Activated CD8-positive, alpha-beta memory T cell treated with anti-CD3 and anti-CD28 coated beads, Interleukin-2, amount 50 U/mL, for 4 hours (primary cell): ENCODE measurements at regions not wholly inside any gene's neighbourhood (a gene's known extent, or its start where the extent isn't known, plus 50 kb on each side); places are given as distances from the start of the nearest gene placed in this dataset.
"Not testable (repeated sequence)": the region's sequence is repeated elsewhere in the genome, so short reads cannot be mapped to it uniquely, and the experiment has no call there.

ENCODE experiments used
- DNase-seq: peaks from one replicate; pipeline ENCODE4 v3.0.0-alpha.2; 2020

- DNase-seq, result no peak
Observed at GRCh38 chr9:29290516-29290915, 1717.2 kb upstream of the C9orf72 start.

- no peak for DNase-seq
Observed at GRCh38 chr9:29297592-29297991, 1724.3 kb upstream of the C9orf72 start.

GRCh38 chr9:29311221-29311620, 1737.9 kb upstream of the C9orf72 start:
- no peak for DNase-seq

GRCh38 chr9:29312327-29312726, 1739.0 kb upstream of the C9orf72 start:
- no peak for DNase-seq

- DNase-seq, result no peak
Observed at GRCh38 chr9:29319736-29320513, 1746.6 kb upstream of the C9orf72 start.

- no peak for DNase-seq
Observed at GRCh38 chr9:29322240-29322639, 1749.0 kb upstream of the C9orf72 start.

- no peak for DNase-seq
Observed at GRCh38 chr9:29325894-29326293, 1752.6 kb upstream of the C9orf72 start.

- DNase-seq, result no peak
Observed at GRCh38 chr9:29332789-29333188, 1759.5 kb upstream of the C9orf72 start.

GRCh38 chr9:29336281-29336680, 1763.0 kb upstream of the C9orf72 start:
- DNase-seq, result no peak

GRCh38 chr9:29339387-29339786, 1766.1 kb upstream of the C9orf72 start:
- DNase-seq, result no peak

GRCh38 chr9:29348999-29349398, 1775.7 kb upstream of the C9orf72 start:
- no peak for DNase-seq

GRCh38 chr9:29389421-29389820, 1816.1 kb upstream of the C9orf72 start:
- DNase-seq, result no peak

GRCh38 chr9:29390859-29391258, 1817.6 kb upstream of the C9orf72 start:
- DNase-seq, result no peak

GRCh38 chr9:29393064-29393463, 1819.8 kb upstream of the C9orf72 start:
- DNase-seq, result no peak

GRCh38 chr9:29394855-29395254, 1821.6 kb upstream of the C9orf72 start:
- DNase-seq, result no peak

GRCh38 chr9:29397148-29397547, 1823.9 kb upstream of the C9orf72 start:
- no peak for DNase-seq

- DNase-seq, result no peak
Observed at GRCh38 chr9:29416204-29416603, 1842.9 kb upstream of the C9orf72 start.

GRCh38 chr9:29422438-29422837, 1849.2 kb upstream of the C9orf72 start:
- no peak for DNase-seq

- DNase-seq, result no peak
Observed at GRCh38 chr9:29432191-29432590, 1858.9 kb upstream of the C9orf72 start.

- DNase-seq, result not testable (repeated sequence)
Observed at GRCh38 chr9:29432656-29433055, 1859.4 kb upstream of the C9orf72 start.

- no peak for DNase-seq
Observed at GRCh38 chr9:29435368-29435767, 1862.1 kb upstream of the C9orf72 start.

GRCh38 chr9:29437526-29437925, 1864.2 kb upstream of the C9orf72 start:
- DNase-seq, result no peak

GRCh38 chr9:29439961-29440360, 1866.7 kb upstream of the C9orf72 start:
- DNase-seq, result no peak

GRCh38 chr9:29440449-29440848, 1867.2 kb upstream of the C9orf72 start:
- DNase-seq, result no peak

- no peak for DNase-seq
Observed at GRCh38 chr9:29445751-29446150, 1872.5 kb upstream of the C9orf72 start.
